Activated naive CD4-positive, alpha-beta T cell treated with anti-CD3 and anti-CD28 coated beads for 36 hours (primary cell): ENCODE measurements at regions not wholly inside any gene's neighbourhood (a gene's known extent, or its start where the extent isn't known, plus 50 kb on each side); places are given as distances from the start of the nearest gene placed in this dataset.
"Not testable (repeated sequence)": the region's sequence is repeated elsewhere in the genome, so short reads cannot be mapped to it uniquely, and the experiment has no call there.

Source experiments
- CTCF ChIA-PET: fragments of 350-600 bp; sonication (Branson Sonifier 250); formaldehyde crosslinking; loops from one replicate; lab custom pipeline; 2021; ENCODE audit warnings: antibody characterized with exemption; lab: Charles Lee
- DNase-seq: peaks from one replicate; pipeline ENCODE4 v3.0.0-alpha.2; 2020
- H3K27ac Mint-ChIP-seq: one replicate; pipeline ENCODE4 v1.8.0; 2021; ENCODE audit warnings: mild to moderate bottlenecking, mixed read lengths
- H3K27me3 Mint-ChIP-seq: one replicate; pipeline ENCODE4 v1.8.0; 2021; ENCODE audit warnings: low read depth, mixed read lengths
- H3K36me3 Mint-ChIP-seq: one replicate; pipeline ENCODE4 v1.8.0; 2021; ENCODE audit warnings: low read depth, mixed read lengths
- H3K4me1 Mint-ChIP-seq: one replicate; pipeline ENCODE4 v1.8.0; 2021; ENCODE audit warnings: low read depth, mixed read lengths
- H3K4me3 Mint-ChIP-seq: one replicate; pipeline ENCODE4 v1.8.0; 2021; ENCODE audit warnings: mild to moderate bottlenecking, moderate library complexity, mixed read lengths
- H3K9me3 Mint-ChIP-seq: one replicate; pipeline ENCODE4 v1.8.0; 2021; ENCODE audit warnings: mixed read lengths
- intact Hi-C: fragments of 100-400 bp; cut with micrococcal nuclease; formaldehyde crosslinking; loops from one replicate; pipeline ENCODE4 v1.15.1; 2023

DNA sequence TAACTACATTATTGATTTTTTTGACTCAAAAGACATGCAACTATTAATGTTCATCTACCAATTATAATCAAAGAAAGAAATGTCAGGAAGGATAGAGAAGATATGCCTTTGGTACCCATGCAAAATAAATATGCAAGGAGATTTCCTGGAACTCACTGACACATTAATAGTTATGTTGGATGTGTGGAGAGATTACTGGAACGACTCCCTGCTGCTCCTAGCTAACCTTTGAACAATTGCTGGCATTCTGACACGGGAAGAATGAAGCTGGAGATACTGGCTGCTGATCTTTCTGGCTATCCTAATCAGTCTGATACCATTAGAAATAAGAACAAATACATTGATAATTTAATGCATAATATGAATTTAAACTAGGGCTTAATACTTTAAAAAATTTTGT, 507.9 kb upstream of the NRG3 start:
- intact Hi-C loops, result no loop called here
- no peaks in the 10 kb centered on the region for H3K4me1 Mint-ChIP-seq

DNA sequence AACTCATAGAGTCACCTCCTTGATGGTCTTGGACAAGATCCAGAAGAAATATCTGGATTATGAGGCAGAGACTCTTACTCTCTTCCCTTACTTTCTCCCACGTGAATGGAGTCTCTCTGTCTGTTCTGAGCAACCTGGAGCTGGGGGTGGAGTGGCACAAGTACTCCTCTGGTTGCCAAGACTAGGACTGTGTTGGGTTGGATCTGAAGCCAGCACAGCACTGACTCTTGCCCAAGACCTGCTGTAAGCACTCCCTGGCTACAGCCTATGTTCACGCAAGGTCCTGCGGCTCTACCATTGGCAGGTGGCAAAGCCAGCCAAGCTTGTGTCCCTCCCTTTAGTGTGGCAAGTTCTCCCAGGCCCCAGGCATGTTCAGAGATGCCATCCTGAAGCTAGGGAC, 488.2 kb upstream of the NRG3 start:
- no peak overlapping the region for H3K4me3 Mint-ChIP-seq
- intact Hi-C loops, result no loop called here
- CTCF ChIA-PET, result no interaction called here
- no peak overlapping the region for H3K27ac Mint-ChIP-seq
- H3K36me3 Mint-ChIP-seq, result no peaks in the 10 kb centered on the region
- no peaks in the 10 kb centered on the region for H3K4me1 Mint-ChIP-seq
- DNase-seq, result no peak
- no peaks in the 10 kb centered on the region for H3K27me3 Mint-ChIP-seq
- peaks cover 5% of the 10 kb centered on the region for H3K9me3 Mint-ChIP-seq

More for the DNA sequence above, 507.9 kb upstream of the NRG3 start:
- Mint-ChIP-seq H3K4me3 (no peak overlapping the region), H3K27ac (no peak overlapping the region), H3K36me3 (no peaks in the 10 kb centered on the region), H3K9me3 (no peaks in the 10 kb centered on the region), H3K27me3 (no peaks in the 10 kb centered on the region)
- CTCF ChIA-PET, result no interaction called here
- no peak for DNase-seq

DNA sequence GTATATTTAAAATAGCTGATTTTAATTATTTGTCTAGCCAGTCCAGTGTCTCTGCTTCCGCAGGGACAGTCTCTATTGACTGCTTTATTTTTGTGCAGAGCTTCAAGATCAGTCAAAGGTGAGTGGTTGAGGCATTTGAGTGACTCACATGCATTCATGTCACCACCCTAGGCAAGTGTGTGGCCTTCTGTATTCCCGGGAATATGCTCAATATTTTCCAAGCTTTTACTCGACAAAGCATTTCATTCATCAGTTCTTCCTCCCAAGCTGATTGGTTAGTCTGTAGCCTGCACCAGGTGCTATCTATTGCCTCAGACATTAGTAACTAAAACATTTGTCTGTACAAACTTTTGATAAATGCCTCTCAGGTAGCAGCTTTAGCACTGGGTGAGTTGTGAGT, 471.5 kb upstream of the NRG3 start:
- intact Hi-C loops, result no loop called here
- no peaks in the 10 kb centered on the region for H3K9me3 Mint-ChIP-seq
- H3K27me3 Mint-ChIP-seq, result no peaks in the 10 kb centered on the region
- H3K36me3 Mint-ChIP-seq, result no peaks in the 10 kb centered on the region
- H3K27ac Mint-ChIP-seq, result no peak overlapping the region
- H3K4me3 Mint-ChIP-seq, result no peak overlapping the region
- H3K4me1 Mint-ChIP-seq, result no peaks in the 10 kb centered on the region
- CTCF ChIA-PET, result no interaction called here
- no peak for DNase-seq

DNA sequence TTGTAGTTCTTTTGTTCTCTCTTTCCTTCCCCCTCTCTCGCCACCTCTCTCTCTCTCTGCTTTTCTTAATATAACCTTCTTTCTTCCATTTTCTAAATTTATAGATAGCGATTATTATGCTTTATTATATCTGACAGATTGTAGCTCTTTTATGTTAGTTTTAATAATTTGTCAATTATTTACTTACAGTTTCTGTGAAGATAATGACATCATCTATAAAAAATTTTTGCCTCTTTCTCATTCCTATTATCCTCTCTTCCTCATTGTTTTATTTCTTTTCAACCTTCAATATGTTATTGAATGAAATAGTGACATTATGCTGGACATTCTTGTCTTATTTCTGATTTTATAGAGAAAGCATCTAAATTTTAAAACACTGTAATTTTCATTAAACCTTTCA, 469.6 kb upstream of the NRG3 start:
- H3K4me1 Mint-ChIP-seq, result no peaks in the 10 kb centered on the region
- no peak for DNase-seq
- H3K36me3 Mint-ChIP-seq, result no peaks in the 10 kb centered on the region
- H3K4me3 Mint-ChIP-seq, result no peak overlapping the region
- CTCF ChIA-PET, result no interaction called here
- no peaks in the 10 kb centered on the region for H3K9me3 Mint-ChIP-seq
- intact Hi-C loops, result no loop called here
- no peaks in the 10 kb centered on the region for H3K27me3 Mint-ChIP-seq
- no peak overlapping the region for H3K27ac Mint-ChIP-seq

DNA sequence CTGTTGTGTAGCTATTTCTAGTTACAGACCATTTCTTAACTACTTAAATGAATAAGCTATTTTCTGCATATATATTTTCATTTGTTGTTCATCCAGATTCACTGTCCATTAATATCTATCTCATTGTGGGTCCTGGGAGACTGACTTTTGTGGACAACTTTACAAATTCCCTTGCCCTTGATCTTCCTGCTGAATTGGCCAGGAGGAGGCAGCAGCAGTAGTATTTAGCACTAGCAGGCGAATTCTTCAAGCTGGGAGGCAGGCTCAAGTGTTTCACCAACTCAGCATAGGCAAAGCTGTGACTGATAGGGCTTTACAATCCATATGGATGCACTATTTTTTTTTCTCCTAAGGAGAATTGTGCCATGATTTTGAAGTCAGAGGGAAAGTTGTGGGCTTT, 461.0 kb upstream of the NRG3 start:
- CTCF ChIA-PET, result no interaction called here
- DNase-seq, result no peak
- Mint-ChIP-seq H3K27ac (no peak overlapping the region), H3K36me3 (no peaks in the 10 kb centered on the region), H3K4me1 (no peaks in the 10 kb centered on the region), H3K9me3 (no peaks in the 10 kb centered on the region), H3K27me3 (no peaks in the 10 kb centered on the region), H3K4me3 (no peak overlapping the region)
- intact Hi-C loops, result no loop called here

DNA sequence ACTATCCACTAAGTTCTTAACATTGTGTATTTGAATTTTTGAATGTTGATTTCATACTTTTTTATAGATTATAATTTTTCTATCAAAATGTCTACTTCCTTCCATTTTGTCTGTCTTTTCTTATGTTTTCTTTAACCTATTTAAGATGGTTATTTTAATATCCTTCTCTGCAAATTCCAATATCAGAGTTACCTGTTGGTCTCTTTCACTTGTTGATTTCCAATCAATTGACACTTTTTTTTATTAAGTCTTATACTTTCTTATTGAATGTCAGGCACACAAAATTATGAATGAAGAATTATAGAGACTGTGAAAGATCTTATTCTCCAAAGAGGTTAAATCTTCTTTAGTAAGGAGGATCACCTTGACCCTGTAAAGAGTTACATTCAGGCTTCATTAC, 448.3 kb upstream of the NRG3 start:
- Mint-ChIP-seq H3K4me1 (no peaks in the 10 kb centered on the region), H3K27me3 (no peaks in the 10 kb centered on the region), H3K27ac (no peak overlapping the region), H3K4me3 (no peak overlapping the region), H3K9me3 (no peaks in the 10 kb centered on the region), H3K36me3 (no peaks in the 10 kb centered on the region)
- intact Hi-C loops, result no loop called here
- CTCF ChIA-PET, result no interaction called here
- no peak for DNase-seq

DNA sequence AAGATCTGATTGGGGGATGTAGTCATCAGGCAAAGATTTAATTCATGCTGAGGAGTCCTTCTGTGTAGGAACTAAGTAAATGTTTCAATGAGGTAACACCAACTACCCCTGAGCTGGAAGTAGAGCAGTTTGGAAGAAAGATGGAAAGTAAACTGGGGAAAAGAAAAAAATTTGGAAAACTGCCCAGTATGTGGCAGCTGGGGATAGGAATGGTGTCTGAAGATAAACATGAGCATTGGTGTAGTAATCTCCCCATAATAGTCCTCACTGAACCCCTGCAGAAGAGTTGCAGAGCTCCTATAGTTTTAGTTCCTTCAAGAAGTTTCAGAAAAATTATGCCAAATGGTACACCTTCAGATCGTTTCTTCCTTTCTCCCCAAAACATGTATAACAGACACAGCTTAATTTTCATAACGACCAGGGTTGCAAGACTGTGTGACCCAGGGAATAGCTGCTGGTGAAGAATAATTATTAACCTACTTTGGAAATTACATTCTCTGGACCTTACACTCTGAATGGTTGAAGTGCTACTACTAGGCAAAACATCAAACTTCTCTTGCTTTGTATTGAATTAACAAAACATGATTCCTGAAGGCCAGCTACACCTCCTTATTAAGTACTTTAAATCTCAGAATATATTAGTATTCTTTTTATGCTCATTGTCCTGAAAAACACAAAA, 446.4 kb upstream of the NRG3 start:
- Mint-ChIP-seq H3K4me3 (no peak overlapping the region), H3K27ac (no peak overlapping the region), H3K36me3 (no peaks in the 10 kb centered on the region), H3K9me3 (no peaks in the 10 kb centered on the region), H3K27me3 (no peaks in the 10 kb centered on the region), H3K4me1 (no peaks in the 10 kb centered on the region)
- intact Hi-C loops, result no loop called here
- CTCF ChIA-PET, result no interaction called here
- no peak for DNase-seq

- intact Hi-C loops, result no loop called here
- Mint-ChIP-seq H3K27ac (no peak overlapping the region), H3K4me3 (no peak overlapping the region), H3K36me3 (no peaks in the 10 kb centered on the region), H3K27me3 (no peaks in the 10 kb centered on the region), H3K4me1 (no peaks in the 10 kb centered on the region), H3K9me3 (peaks cover 2% of the 10 kb centered on the region)
- CTCF ChIA-PET, result no interaction called here
- no peak for DNase-seq
Observed at GRCh38 chr10:81439445-81439844, 435.5 kb upstream of the NRG3 start.

DNA sequence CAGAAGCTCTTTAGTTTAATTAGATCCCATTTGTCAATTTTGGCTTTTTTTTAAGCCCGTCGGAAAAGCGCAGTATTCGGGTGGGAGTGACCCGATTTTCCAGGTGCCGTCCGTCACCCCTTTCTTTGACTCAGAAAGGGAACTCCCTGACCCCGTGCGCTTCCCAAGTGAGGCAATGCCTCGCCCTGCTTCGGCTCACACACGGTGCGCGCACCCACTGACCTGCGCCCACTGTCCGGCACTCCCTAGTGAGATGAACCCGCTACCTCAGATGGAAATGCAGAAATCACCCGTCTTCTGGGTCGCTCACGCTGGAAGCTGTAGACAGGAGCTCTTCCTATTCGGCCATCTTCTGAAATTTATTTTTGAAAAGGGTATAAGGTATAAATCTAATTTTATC, 433.4 kb upstream of the NRG3 start:
- H3K27ac Mint-ChIP-seq, H3K9me3 Mint-ChIP-seq, intact Hi-C loops, H3K27me3 Mint-ChIP-seq, DNase-seq, H3K4me3 Mint-ChIP-seq, CTCF ChIA-PET, H3K4me1 Mint-ChIP-seq, H3K36me3 Mint-ChIP-seq: not testable (repeated sequence)

DNA sequence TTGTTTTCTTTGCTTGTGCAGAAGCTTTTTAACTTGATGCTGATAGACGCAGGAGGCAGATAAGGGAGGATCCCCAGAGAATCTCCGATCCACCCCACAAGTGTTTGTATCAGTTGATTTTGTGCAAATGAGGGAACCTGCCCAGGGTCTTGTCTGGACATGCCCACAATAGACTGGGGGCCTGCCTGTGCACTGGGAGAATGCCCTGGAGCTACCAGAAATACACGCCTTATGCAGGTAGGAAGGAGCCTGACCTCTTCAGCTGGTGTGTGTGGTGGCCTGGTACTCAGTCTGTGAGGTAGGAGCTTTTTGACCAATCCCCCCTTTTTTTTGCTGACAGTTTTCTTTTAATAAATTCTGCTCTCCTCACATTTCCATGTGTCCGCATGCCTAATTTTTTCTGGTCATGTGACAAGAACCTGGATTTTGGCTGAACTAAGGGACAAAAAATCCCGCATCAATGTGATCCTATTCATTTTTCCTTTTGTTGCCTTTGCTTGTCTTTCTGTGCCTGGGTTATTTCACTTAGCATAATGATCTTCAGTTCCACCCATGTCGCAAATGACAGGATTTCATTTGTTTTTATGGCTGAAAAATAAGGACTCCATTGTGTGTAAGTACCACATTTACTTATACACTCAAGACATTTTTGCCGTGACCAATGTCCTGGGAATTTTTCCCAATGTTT, 430.6 kb upstream of the NRG3 start:
- DNase-seq, result no peak
- Mint-ChIP-seq H3K27me3 (no peaks in the 10 kb centered on the region), H3K4me1 (no peaks in the 10 kb centered on the region), H3K4me3 (no peak overlapping the region), H3K27ac (no peak overlapping the region), H3K36me3 (no peaks in the 10 kb centered on the region), H3K9me3 (peaks cover 2% of the 10 kb centered on the region)
- CTCF ChIA-PET, result no interaction called here
- intact Hi-C loops, result no loop called here

DNA sequence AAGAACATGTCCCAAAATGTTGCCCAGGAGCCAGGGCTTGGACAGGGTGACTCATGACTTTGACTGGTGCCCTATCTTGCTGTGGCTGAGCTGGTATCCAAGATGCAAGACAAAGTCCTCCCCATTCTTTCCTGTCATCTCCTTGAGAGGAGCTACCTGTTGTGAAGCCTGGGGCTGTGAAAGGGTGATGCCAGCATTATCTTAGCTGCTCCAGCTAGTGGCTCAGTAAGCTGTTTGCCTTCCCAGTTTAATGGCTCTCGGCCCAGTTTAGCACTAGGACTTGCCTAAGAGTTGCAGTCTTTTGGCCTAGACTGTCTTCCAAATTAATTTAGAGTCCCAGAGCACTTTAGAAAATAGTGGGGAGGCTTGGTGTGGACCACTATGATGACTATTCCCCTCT, 424.3 kb upstream of the NRG3 start:
- DNase-seq, result no peak
- Mint-ChIP-seq H3K9me3 (no peaks in the 10 kb centered on the region), H3K36me3 (no peaks in the 10 kb centered on the region), H3K4me3 (no peak overlapping the region), H3K4me1 (no peaks in the 10 kb centered on the region), H3K27ac (no peak overlapping the region), H3K27me3 (no peaks in the 10 kb centered on the region)
- intact Hi-C loops, result no loop called here
- CTCF ChIA-PET, result no interaction called here

DNA sequence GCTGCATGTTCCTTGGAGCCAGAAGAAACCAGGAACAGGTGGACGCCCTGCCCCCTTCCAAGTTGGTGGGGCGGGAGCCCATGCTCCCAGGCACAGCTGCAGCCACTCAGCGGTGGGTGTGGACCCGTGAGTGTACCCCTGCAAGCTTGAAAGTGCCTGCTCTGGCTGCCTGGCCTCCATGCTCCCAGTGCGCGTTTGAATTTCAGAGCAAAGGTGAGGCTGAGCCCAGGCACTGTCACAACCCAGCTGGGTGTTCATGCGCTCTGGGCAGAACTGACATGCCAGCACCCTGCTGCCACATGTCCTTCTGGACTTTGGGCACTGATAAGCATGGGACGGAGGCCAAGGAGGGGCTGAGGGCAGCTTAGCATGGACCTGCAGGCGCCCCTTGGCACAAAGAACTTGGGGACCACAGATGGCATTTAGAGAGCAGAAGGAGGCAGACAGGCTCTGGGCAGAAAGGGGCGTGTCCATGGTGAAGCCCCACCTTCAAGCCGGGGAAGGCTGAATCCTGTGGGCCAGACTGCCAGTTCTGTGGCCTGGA, 402.0 kb upstream of the NRG3 start:
- CTCF ChIA-PET, result no interaction called here
- intact Hi-C loops, result no loop called here
- no peak for DNase-seq
- H3K36me3 Mint-ChIP-seq, result no peaks in the 10 kb centered on the region
- no peaks in the 10 kb centered on the region for H3K4me1 Mint-ChIP-seq
- H3K4me3 Mint-ChIP-seq, result no peak overlapping the region
- no peak overlapping the region for H3K27ac Mint-ChIP-seq
- H3K9me3 Mint-ChIP-seq, result peaks cover 2% of the 10 kb centered on the region
- H3K27me3 Mint-ChIP-seq, result no peaks in the 10 kb centered on the region

DNA sequence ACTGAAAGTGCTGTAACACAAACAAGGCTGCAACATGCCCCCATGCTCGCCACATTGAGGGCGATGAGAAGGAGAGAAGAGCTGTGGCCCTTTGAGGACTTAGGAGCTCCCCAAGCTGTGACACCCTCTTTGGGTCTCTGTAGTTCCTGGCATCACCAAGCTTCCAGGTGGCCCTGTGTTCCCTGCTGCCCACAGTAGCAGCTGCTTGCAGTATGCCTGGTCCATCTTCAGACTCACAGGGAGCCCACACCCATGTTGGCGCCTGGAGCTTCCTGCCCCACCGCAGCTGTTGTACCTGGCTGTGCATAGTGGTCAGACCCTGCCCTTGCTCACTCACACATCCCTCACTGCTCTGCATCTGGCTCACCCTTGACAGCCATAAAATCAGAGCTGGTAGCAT, 401.2 kb upstream of the NRG3 start:
- Mint-ChIP-seq H3K27me3 (no peaks in the 10 kb centered on the region), H3K9me3 (no peaks in the 10 kb centered on the region), H3K4me1 (no peaks in the 10 kb centered on the region), H3K36me3 (no peaks in the 10 kb centered on the region), H3K27ac (no peak overlapping the region), H3K4me3 (no peak overlapping the region)
- CTCF ChIA-PET, result no interaction called here
- DNase-seq, result no peak
- intact Hi-C loops, result no loop called here
